WTC11 (cell line): ENCODE measurements at regions not wholly inside any gene's neighbourhood (a gene's known extent, or its start where the extent isn't known, plus 50 kb on each side); places are given as distances from the start of the nearest gene placed in this dataset.

ENCODE experiments used
- ATF3 ChIP-seq: sonication (generic); formaldehyde crosslinking; conservative IDR thresholded peaks from 2 replicates; pipeline ENCODE4 v1.8.1; 2022; ENCODE audit warnings: mild to moderate bottlenecking, missing genetic modification reagents
- CREM ChIP-seq: sonication (generic); formaldehyde crosslinking; IDR thresholded peaks from 2 replicates; pipeline ENCODE4 v1.8.1; 2022; ENCODE audit warnings: mild to moderate bottlenecking, missing genetic modification reagents, moderate library complexity
- CTCF ChIP-seq: fragments of 200-600 bp; IDR thresholded peaks from 2 replicates; pipeline ENCODE4 v1.8.0; 2022; ENCODE audit warnings: antibody characterized with exemption
- ETV6 ChIP-seq: sonication (generic); formaldehyde crosslinking; IDR thresholded peaks from 2 replicates; pipeline ENCODE4 v1.8.1; 2022; ENCODE audit warnings: mild to moderate bottlenecking, missing genetic modification reagents
- FOXK1 ChIP-seq: sonication (generic); formaldehyde crosslinking; IDR thresholded peaks from 2 replicates; pipeline ENCODE4 v1.8.0; 2022; ENCODE audit warnings: mild to moderate bottlenecking, moderate library complexity, missing genetic modification reagents
- NFE2L1 ChIP-seq: sonication (generic); formaldehyde crosslinking; IDR thresholded peaks from 2 replicates; pipeline ENCODE4 v1.8.1; 2023; ENCODE audit warnings: missing genetic modification reagents
- NR2C2 ChIP-seq: sonication (generic); formaldehyde crosslinking; IDR thresholded peaks from 2 replicates; pipeline ENCODE4 v1.8.0; 2022; ENCODE audit warnings: mild to moderate bottlenecking, missing genetic modification reagents
- TF ChIP-seq, protein P1 (sequence below): sonication (generic); formaldehyde crosslinking; IDR thresholded peaks from 2 replicates; pipeline ENCODE4 v1.8.1; 2022; ENCODE audit warnings: low read depth, missing genetic modification reagents, borderline replicate concordance
- TF ChIP-seq, protein P2 (sequence below): sonication (generic); formaldehyde crosslinking; IDR thresholded peaks from 2 replicates; pipeline ENCODE4 v1.8.1; 2022; ENCODE audit warnings: missing genetic modification reagents, borderline replicate concordance
- TF ChIP-seq, protein P3 (sequence below): sonication (generic); formaldehyde crosslinking; IDR thresholded peaks from 2 replicates; pipeline ENCODE4 v1.8.1; 2023; ENCODE audit warnings: mild to moderate bottlenecking, missing genetic modification reagents
- TF ChIP-seq, protein P4 (sequence below): sonication (generic); formaldehyde crosslinking; IDR thresholded peaks from 2 replicates; pipeline ENCODE4 v1.8.0; 2022; ENCODE audit warnings: mild to moderate bottlenecking, missing genetic modification reagents

DNA sequence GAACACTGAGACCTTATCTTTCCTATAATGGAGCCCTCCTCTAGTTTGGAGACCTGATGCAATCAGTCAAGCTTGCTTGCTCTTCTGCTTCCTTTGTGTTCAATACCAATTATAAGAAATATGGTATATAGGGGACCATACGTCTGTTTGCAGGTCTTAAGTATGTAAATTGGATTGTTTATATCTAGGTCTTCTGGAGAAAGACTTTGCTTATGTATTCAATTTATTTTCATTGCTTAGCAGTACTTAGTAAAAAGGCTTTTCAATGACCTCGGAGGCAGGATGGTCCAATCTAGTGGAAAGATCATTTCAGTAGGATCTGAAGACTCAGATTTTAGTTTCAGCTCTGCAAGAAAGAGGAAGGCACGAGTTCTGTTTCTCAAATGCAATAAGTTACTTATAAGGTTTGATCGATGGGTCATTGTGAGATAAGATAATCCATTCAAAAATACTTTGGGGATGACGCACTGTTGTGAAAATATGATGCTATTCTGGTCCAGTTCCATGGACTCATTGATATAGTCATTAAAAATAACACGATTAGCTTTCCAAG, 571.6 kb downstream of the SH2D4B start:
- TF ChIP-seq CTCF (no peak), CREM (no peak), NR2C2 (CRISPR knock-in tag) (no peak), FOXK1 (CRISPR knock-in tag) (no peak), ATF3 (CRISPR knock-in tag) (no peak), NFE2L1 (CRISPR knock-in tag) (no peak), ETV6 (CRISPR knock-in tag) (no peak)
- TF ChIP-seq, protein P1, sequence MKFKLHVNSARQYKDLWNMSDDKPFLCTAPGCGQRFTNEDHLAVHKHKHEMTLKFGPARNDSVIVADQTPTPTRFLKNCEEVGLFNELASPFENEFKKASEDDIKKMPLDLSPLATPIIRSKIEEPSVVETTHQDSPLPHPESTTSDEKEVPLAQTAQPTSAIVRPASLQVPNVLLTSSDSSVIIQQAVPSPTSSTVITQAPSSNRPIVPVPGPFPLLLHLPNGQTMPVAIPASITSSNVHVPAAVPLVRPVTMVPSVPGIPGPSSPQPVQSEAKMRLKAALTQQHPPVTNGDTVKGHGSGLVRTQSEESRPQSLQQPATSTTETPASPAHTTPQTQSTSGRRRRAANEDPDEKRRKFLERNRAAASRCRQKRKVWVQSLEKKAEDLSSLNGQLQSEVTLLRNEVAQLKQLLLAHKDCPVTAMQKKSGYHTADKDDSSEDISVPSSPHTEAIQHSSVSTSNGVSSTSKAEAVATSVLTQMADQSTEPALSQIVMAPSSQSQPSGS (CRISPR knock-in tag) = no peak
- TF ChIP-seq, protein P2, sequence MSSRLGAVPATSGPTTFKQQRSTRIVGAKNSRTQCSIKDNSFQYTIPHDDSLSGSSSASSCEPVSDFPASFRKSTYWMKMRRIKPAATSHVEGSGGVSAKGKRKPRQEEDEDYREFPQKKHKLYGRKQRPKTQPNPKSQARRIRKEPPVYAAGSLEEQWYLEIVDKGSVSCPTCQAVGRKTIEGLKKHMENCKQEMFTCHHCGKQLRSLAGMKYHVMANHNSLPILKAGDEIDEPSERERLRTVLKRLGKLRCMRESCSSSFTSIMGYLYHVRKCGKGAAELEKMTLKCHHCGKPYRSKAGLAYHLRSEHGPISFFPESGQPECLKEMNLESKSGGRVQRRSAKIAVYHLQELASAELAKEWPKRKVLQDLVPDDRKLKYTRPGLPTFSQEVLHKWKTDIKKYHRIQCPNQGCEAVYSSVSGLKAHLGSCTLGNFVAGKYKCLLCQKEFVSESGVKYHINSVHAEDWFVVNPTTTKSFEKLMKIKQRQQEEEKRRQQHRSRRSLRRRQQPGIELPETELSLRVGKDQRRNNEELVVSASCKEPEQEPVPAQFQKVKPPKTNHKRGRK (CRISPR knock-in tag) = no peak
- TF ChIP-seq, protein P3, sequence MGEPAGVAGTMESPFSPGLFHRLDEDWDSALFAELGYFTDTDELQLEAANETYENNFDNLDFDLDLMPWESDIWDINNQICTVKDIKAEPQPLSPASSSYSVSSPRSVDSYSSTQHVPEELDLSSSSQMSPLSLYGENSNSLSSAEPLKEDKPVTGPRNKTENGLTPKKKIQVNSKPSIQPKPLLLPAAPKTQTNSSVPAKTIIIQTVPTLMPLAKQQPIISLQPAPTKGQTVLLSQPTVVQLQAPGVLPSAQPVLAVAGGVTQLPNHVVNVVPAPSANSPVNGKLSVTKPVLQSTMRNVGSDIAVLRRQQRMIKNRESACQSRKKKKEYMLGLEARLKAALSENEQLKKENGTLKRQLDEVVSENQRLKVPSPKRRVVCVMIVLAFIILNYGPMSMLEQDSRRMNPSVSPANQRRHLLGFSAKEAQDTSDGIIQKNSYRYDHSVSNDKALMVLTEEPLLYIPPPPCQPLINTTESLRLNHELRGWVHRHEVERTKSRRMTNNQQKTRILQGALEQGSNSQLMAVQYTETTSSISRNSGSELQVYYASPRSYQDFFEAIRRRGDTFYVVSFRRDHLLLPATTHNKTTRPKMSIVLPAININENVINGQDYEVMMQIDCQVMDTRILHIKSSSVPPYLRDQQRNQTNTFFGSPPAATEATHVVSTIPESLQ (CRISPR knock-in tag) = no peak
- TF ChIP-seq, protein P4, sequence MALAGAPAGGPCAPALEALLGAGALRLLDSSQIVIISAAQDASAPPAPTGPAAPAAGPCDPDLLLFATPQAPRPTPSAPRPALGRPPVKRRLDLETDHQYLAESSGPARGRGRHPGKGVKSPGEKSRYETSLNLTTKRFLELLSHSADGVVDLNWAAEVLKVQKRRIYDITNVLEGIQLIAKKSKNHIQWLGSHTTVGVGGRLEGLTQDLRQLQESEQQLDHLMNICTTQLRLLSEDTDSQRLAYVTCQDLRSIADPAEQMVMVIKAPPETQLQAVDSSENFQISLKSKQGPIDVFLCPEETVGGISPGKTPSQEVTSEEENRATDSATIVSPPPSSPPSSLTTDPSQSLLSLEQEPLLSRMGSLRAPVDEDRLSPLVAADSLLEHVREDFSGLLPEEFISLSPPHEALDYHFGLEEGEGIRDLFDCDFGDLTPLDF = no peak
